LNCAP (cell line): ENCODE measurements at regions not wholly inside any gene's neighbourhood (a gene's known extent, or its start where the extent isn't known, plus 50 kb on each side); places are given as distances from the start of the nearest gene placed in this dataset.

Experiments used
- TF ChIP-seq, protein P1 (sequence below): fragments of 450-650 bp; IDR thresholded peaks from 2 replicates; pipeline ENCODE4 v1.5.1; 2017; ENCODE audit warnings: mild to moderate bottlenecking

DNA sequence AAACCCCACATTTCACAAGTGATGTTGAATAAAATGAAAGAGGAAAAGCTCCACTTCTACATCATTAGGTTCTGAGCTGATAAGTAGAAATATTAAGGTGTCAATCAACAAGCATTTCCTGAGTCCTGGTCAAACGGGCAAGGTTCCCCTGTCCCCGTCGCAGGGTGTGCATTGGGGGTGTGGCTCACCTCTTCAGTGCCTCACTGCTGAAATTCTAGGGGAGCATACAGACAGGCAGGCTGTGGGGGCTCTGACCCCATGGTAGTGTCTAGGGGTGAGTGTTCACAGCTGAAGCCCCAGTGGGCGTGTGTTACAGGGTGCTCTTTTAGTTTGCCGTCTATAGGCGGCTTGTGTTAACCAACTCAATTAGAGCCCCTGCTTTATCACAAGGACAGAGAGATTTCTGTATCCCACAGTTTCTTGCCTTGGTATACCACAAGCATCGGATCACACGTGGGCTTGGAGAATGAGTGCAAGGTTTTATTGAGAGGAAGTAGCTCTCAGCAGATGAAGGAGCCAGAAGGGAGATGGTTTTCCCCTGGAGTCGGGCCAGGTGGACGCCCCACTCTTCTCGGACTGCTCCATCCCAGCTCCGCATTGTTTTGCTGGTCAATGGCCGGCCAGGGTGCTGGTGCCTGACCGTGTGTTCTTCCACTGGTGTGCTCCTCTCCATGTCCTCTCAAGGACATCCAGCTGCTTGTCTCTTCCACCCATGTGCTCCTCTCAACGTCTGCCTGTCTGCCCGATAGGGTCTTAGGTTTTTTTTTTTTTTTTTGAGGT, 238.2 kb upstream of the NLRP1 start:
- TF ChIP-seq, protein P1, sequence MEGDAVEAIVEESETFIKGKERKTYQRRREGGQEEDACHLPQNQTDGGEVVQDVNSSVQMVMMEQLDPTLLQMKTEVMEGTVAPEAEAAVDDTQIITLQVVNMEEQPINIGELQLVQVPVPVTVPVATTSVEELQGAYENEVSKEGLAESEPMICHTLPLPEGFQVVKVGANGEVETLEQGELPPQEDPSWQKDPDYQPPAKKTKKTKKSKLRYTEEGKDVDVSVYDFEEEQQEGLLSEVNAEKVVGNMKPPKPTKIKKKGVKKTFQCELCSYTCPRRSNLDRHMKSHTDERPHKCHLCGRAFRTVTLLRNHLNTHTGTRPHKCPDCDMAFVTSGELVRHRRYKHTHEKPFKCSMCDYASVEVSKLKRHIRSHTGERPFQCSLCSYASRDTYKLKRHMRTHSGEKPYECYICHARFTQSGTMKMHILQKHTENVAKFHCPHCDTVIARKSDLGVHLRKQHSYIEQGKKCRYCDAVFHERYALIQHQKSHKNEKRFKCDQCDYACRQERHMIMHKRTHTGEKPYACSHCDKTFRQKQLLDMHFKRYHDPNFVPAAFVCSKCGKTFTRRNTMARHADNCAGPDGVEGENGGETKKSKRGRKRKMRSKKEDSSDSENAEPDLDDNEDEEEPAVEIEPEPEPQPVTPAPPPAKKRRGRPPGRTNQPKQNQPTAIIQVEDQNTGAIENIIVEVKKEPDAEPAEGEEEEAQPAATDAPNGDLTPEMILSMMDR, result no peak

DNA sequence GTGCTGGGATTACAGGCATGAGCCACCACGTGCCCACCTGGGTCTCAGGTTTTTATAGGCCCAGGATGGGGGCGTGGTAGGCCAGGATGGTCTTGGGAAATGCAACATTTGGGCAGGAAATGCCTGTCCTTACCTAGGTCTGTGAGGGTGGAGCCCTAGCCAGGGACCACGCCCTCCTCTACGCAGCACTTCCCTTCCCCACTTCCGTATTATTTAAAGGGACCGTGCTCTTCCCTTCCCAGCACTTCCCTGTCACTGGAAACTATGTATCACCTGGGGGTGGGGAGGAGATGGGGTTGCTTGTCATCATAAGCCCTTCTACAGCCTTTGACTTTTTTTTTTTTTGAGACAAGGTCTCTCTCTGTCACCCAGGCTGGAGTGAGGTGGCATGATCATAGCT, 238.9 kb upstream of the NLRP1 start:
- TF ChIP-seq, protein P1, result no peak

DNA sequence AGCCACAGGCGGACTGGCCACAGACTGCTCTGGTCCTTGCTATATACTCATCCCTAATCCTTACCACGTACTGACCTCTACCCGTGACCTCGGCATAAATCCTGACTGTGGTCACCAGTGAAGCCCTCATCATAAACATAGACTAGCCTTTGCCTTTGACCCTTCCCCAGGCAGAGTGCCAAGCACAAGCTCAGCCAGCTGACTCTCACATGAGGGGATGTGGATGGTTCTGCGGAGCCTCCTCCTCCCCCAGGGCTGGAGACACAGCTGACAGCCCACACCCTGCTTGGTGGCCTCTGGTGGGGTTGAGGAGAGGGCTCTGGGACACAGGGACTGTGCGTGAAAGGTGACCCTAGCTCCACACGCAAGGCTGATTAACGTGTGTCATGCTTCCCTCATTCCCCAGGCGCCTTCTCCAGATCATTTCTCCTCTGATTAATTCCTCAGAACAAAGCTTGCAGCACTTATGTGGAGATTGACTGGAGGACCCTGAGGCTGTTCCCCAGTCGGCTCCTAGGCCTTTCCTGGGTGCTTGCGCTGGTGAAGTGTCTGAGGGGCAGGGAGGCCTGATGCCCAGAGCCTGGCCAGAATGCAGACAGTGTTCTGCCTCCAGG, 241.5 kb upstream of the NLRP1 start:
- TF ChIP-seq, protein P1, result no peak

DNA sequence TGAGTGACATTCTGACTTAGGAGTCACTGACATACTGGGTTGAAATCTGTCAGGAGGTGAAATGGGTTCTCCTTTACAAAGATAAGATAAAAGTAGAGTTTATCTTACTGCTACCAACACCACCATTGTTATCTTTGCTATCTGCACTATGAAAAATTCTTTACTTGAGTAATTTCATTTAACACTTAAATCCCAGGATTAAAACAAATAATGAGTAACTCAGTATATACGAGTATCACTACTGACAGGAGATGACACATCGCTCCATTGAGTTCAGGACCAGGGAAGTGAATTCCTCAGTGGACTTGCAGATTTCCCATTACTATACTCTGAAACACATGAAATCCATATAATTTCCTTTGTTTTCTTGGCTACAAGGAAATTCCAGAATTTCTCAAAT, 242.1 kb upstream of the NLRP1 start:
- TF ChIP-seq, protein P1, result no peak

GRCh38 chr17:5830921-5831320, 239.3 kb upstream of the WSCD1 start:
- TF ChIP-seq, protein P1, result no peak

GRCh38 chr17:5832886-5833285, 237.3 kb upstream of the WSCD1 start:
- TF ChIP-seq, protein P1, result no peak

- TF ChIP-seq, protein P1, result no peak
Measured at GRCh38 chr17:5837055-5837491, 233.1 kb upstream of the WSCD1 start.
